PC-9 (cell line): ENCODE measurements at regions not wholly inside any gene's neighbourhood (a gene's known extent, or its start where the extent isn't known, plus 50 kb on each side); places are given as distances from the start of the nearest gene placed in this dataset.

Experiments used
- BruUV-seq: library from RNA; stranded (reverse); fragments of 400-500 nt; replicated peaks from 2 replicates; lab custom pipeline; 2021; lab: Mats Ljungman, UMichigan
- CTCF ChIA-PET: fragments of 300-600 bp; sonication (Branson Sonifier 250); formaldehyde crosslinking; loops from one replicate; lab custom pipeline; 2022; ENCODE audit warnings: antibody characterized with exemption; lab: Charles Lee
- POLR2A ChIA-PET: fragments of 300-600 bp; sonication (Branson Sonifier 250); formaldehyde crosslinking; loops from one replicate; lab custom pipeline; 2022; ENCODE audit warnings: antibody characterized with exemption; ENCODE audit not compliant: unreplicated experiment; lab: Charles Lee
- DNase-seq, 2 experiments: peaks; one replicate each; pipeline versions ENCODE4 v3.0.0 to v3.0.0-alpha.2; 2015 to 2022; ENCODE audit warnings: mixed read lengths in 1 of 2
- H2AFZ ChIP-seq: fragments of 200-600 bp; sonication (generic); 2 replicates; pipeline ENCODE4 v1.8.1; 2017; ENCODE audit warnings: antibody characterized with exemption
- H3F3A ChIP-seq: fragments of 200-600 bp; sonication (generic); 2 replicates; pipeline ENCODE4 v1.8.1; 2017; ENCODE audit warnings: antibody characterized with exemption, mild to moderate bottlenecking, low read depth; ENCODE audit not compliant: insufficient read depth
- H3K27ac ChIP-seq: fragments of 200-600 bp; sonication (generic); 2 replicates; pipeline ENCODE4 v1.6.1; 2016; ENCODE audit warnings: mixed run types
- H3K27me3 ChIP-seq: fragments of 200-600 bp; sonication (generic); 2 replicates; pipeline ENCODE4 v1.6.1; 2016; ENCODE audit warnings: low read depth, mixed run types; ENCODE audit not compliant: insufficient read depth
- H3K36me3 ChIP-seq: fragments of 200-600 bp; sonication (generic); 2 replicates; pipeline ENCODE4 v1.6.1; 2016; ENCODE audit warnings: low read depth, mixed run types
- H3K4me1 ChIP-seq: fragments of 200-600 bp; sonication (generic); replicated peaks from 2 replicates; pipeline ENCODE4 v1.6.1; 2016; ENCODE audit warnings: mixed run types; ENCODE audit not compliant: insufficient read depth
- H3K4me2 ChIP-seq: fragments of 200-600 bp; sonication (generic); 2 replicates; pipeline ENCODE4 v1.6.1; 2017; ENCODE audit warnings: mixed run types
- H3K4me3 ChIP-seq: fragments of 200-600 bp; sonication (generic); 2 replicates; pipeline ENCODE4 v1.6.1; 2016; ENCODE audit warnings: mixed run types
- H3K79me2 ChIP-seq: fragments of 200-600 bp; sonication (generic); 2 replicates; pipeline ENCODE4 v1.6.1; 2017; ENCODE audit warnings: low read depth, mixed run types
- H3K9me2 ChIP-seq: fragments of 200-600 bp; sonication (generic); 2 replicates; pipeline ENCODE4 v1.8.1; 2017; ENCODE audit warnings: mild to moderate bottlenecking; ENCODE audit not compliant: insufficient read depth
- H3K9me3 ChIP-seq: fragments of 200-600 bp; sonication (generic); 2 replicates; pipeline ENCODE4 v1.8.1; 2016; ENCODE audit warnings: low read depth; ENCODE audit not compliant: insufficient read depth
- H4K20me1 ChIP-seq: fragments of 200-600 bp; sonication (generic); 2 replicates; pipeline ENCODE4 v1.8.1; 2017; ENCODE audit not compliant: insufficient read depth
- CTCF ChIP-seq: fragments of 200-600 bp; sonication (generic); conservative IDR thresholded peaks from 2 replicates; pipeline ENCODE4 v1.6.1; 2017; ENCODE audit warnings: mixed run types, antibody characterized with exemption, mild to moderate bottlenecking, moderate library complexity
- EZH2 ChIP-seq: fragments of 200-600 bp; sonication (generic); IDR thresholded peaks from 2 replicates; pipeline ENCODE4 v1.8.0; 2017; ENCODE audit warnings: antibody characterized with exemption, low read depth
- intact Hi-C: fragments of 100-400 bp; cut with micrococcal nuclease; formaldehyde crosslinking; loops from one replicate; pipeline ENCODE4 v1.10.0; 2022; ENCODE audit not compliant: unreplicated experiment

GRCh38 chr10:11396311-11396955 lies 215.0 kb downstream of the USP6NL start:
- no peaks in the 10 kb centered on the region for H4K20me1 ChIP-seq
- H3K36me3 ChIP-seq: no peaks in the 10 kb centered on the region
- no peak for TF ChIP-seq CTCF
- TF ChIP-seq EZH2: no peak
- no peaks in the 10 kb centered on the region for H3K9me2 ChIP-seq
- H3K27ac ChIP-seq: no peak overlapping the region
- no peaks in the 10 kb centered on the region for H3K79me2 ChIP-seq
- CTCF ChIA-PET: no interaction called here
- H3K4me2 ChIP-seq: no peak overlapping the region
- intact Hi-C loops: no loop called here
- H3K4me1 ChIP-seq: no peaks in the 10 kb centered on the region
- POLR2A ChIA-PET: no interaction called here
- H2AFZ ChIP-seq: no peak overlapping the region
- H3K27me3 ChIP-seq: peaks cover 97% of the 10 kb centered on the region
- H3K4me3 ChIP-seq: no peak overlapping the region
- H3K9me3 ChIP-seq: no peaks in the 10 kb centered on the region
- BruUV-seq: no TSS peak
- DNase-seq: no peak
- H3F3A ChIP-seq: no peaks in the 10 kb centered on the region

- TF ChIP-seq EZH2 (no peak), CTCF (no peak)
- Histone ChIP-seq H4K20me1 (no peaks in the 10 kb centered on the region), H3F3A (no peaks in the 10 kb centered on the region), H3K27me3 (peaks cover 97% of the 10 kb centered on the region), H2AFZ (no peak overlapping the region), H3K27ac (no peak overlapping the region), H3K4me2 (no peak overlapping the region), H3K4me1 (no peaks in the 10 kb centered on the region), H3K9me2 (no peaks in the 10 kb centered on the region), H3K4me3 (no peak overlapping the region), H3K9me3 (no peaks in the 10 kb centered on the region), H3K79me2 (no peaks in the 10 kb centered on the region), H3K36me3 (no peaks in the 10 kb centered on the region)
- no TSS peak for BruUV-seq
- DNase-seq: no peak
- CTCF ChIA-PET: no interaction called here
- POLR2A ChIA-PET: no interaction called here
- intact Hi-C loops: no loop called here
These were observed 215.7 kb downstream of the USP6NL start for GRCh38 chr10:11395581-11396310.

- H3K27me3 ChIP-seq: peaks cover 96% of the 10 kb centered on the region
- BruUV-seq: no TSS peak
These were observed 216.3 kb downstream of the USP6NL start for GRCh38 chr10:11395161-11395560.

More at GRCh38 chr10:11395161-11395560, 216.3 kb downstream of the USP6NL start:
- Histone ChIP-seq H3K79me2 (no peaks in the 10 kb centered on the region), H3K4me3 (no peak overlapping the region), H3K4me1 (no peaks in the 10 kb centered on the region), H4K20me1 (no peaks in the 10 kb centered on the region), H3K36me3 (no peaks in the 10 kb centered on the region), H3K27ac (no peak overlapping the region), H3F3A (no peaks in the 10 kb centered on the region), H3K4me2 (no peak overlapping the region), H3K9me2 (no peaks in the 10 kb centered on the region), H2AFZ (no peak overlapping the region), H3K9me3 (no peaks in the 10 kb centered on the region)
- POLR2A ChIA-PET: no interaction called here
- no peak for DNase-seq
- TF ChIP-seq EZH2 (no peak), CTCF (no peak)
- CTCF ChIA-PET: no interaction called here
- intact Hi-C loops: no loop called here
